HG02852 (cell line): ENCODE measurements at regions not wholly inside any gene's neighbourhood (a gene's known extent, or its start where the extent isn't known, plus 50 kb on each side); places are given as distances from the start of the nearest gene placed in this dataset.
"Not testable (repeated sequence)": the region's sequence is repeated elsewhere in the genome, so short reads cannot be mapped to it uniquely, and the experiment has no call there.

Experiments
- ATAC-seq: cut with Tn5 transposase; IDR thresholded peaks from one replicate; pipeline ENCODE4 v1.9.1; 2021; ENCODE audit warnings: mild to moderate bottlenecking, moderate library complexity; ENCODE audit not compliant: unreplicated experiment

DNA sequence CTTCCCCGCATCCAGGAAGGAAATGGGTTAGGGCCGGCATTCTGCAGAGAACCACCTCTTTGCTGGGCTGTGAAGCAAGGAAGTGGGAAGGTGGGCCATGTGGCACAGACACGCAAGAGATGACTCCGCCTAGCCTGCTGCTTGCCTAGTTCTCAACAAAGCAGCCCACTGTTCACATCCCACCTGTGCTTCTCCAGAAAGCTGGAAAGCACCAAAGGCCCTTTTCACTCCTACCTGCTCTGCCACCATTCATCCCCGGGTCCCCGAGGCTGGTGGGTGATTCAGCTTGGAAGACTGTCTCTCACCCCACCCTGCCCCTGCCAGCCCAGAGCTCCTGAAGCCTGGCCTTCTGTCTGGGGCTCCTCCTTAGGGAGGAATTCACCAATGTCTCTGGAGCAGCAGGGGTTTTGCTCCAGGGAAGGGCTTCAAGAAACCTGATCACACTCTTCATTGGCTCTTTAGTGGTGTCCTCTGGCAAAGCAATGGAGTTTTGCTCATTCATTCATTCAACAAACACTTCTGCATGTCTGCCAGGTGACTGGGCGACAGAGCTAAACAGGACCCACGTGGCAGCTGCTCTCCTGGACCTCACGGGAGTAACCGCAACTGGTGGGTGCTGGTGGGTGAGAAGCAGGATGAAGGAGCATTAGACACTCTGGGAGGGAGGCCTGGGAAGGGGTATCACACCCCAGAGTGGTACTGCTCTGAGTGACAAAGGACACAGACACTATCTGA, 145.4 kb upstream of the TLE3 start:
- ATAC-seq = no peak

DNA sequence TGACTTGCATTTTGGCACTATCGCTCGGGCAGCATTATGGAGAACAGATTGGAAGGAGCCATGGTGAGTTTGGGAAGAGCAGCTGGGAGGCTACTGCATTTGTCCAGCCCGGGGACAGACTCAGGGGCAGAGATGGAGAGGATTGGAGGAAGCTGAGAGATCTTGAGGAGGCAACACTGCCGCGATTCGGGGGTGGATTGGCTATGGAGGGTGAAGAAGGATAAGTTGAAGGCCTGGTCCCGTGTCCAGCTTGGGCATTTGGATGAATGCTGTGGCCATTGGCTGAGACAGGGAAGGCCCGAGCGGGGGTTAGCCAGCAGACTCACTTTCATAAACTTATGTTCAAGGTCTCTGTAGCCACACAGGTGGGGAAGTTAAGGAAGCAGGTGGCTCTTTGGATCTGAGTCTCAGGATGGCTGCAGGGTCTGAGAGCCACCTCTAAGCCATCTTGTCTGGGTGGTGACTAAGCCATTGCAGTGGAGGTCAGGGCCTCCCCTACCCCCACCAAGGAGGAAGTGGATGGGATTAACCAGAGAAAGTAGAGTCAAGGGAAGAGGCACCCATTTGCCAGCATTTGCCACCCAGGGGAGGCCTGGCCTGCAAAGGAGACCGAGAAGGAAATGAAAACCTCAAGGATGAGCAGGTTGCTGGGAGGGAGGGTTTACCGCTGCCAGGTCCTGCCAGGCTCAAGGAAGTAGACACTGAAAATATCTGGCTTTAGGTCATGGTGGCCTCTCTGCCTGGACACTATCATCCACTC, 144.0 kb upstream of the TLE3 start:
- ATAC-seq = no peak

DNA sequence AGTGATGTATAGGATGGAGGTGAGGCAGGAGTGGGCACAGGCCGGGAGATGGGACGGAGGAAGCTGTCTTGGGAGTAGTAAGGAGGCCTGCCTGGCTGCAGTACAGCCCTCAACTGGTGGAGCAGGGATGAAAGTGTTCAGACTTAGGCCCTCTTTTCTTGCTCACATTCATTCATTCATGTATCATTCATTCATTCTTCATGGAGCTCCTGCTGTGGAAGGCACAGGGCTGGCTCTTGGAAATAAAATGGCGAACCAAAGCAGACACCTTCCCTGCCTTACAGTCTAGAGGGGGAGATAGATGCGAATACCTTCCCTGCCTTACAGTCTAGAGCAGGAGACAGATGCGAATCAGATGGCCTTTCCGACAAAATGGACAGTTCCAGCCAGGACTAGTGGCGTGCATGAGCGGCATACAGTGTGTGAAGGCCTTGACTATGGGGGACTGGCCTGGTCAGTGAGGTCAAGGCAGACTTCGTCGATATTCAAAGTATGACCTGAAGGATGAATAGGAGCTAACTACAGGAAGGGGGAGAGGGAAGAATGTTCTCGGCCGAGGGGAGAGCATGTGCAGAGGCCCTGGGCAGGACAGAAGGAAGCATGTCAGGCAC, 143.2 kb upstream of the TLE3 start:
- ATAC-seq = no peak

- ATAC-seq = peak; percentile 81
These were observed 142.4 kb upstream of the TLE3 start for GRCh38 chr15:70240082-70240481.

- ATAC-seq = no peak
These were observed 141.2 kb upstream of the TLE3 start for GRCh38 chr15:70238917-70239316.

GRCh38 chr15:70237626-70238025, 139.9 kb upstream of the TLE3 start:
- no peak for ATAC-seq

GRCh38 chr15:70236341-70237086, 138.8 kb upstream of the TLE3 start:
- ATAC-seq = no peak

DNA sequence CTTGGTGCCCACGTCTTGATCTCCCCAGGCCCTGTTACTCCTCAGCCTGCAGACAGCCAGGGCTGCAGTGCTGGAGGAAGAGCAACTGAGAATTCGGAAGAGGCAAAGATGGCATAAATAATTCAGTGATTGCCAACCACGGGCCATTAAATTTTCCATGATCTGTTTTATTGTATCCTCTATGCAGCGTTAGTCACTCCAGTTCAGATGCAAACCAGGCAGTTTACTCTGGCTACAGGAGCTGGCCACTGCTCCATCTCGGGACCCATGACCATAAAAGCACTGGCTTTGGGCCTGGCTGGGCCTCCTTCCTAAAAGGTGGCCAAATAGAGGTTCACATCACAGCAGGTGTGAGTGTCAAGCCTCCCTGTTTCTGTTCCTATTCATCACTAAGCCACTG, 137.6 kb upstream of the TLE3 start:
- ATAC-seq = no peak

GRCh38 chr15:70234256-70234905, 136.7 kb upstream of the TLE3 start:
- ATAC-seq = no peak

DNA sequence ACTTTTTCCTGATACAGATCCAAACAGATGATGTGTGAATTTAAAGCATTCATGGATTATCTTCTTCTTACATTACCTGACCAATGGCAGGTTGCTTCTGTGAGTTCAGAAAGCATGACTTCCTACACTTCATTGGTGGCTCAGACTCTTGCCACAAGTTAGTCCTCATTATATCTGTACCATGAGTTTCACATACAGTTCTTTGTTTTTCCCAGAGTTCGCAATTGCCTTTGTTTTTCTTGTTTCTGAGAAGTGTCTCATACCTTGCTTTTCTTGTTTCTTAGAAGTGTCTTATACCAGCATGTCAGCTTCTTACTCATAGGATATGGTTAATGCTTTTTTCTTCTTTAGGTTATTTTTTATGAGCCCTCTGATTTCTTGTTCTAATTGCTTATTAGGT, 133.8 kb upstream of the TLE3 start:
- ATAC-seq = no peak

DNA sequence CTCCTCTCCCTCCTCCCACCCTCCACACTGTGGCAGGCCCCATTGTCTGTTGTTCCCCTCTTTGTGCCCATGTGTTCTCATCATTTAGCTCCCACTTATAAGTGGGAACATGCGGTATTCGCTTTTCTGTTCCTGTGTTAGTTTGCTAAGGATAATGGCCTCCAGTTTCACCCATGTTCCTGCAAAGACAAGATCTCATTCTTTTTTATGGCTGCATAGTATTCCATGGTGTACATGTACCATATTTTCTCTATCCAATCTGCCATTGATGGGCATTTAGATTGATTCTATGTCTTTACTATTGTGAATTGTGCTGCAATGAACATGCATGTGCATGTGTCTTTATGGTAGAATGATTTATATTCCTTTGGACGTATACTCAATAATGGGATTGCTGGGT, 130.2 kb upstream of the TLE3 start:
- ATAC-seq = not testable (repeated sequence)

DNA sequence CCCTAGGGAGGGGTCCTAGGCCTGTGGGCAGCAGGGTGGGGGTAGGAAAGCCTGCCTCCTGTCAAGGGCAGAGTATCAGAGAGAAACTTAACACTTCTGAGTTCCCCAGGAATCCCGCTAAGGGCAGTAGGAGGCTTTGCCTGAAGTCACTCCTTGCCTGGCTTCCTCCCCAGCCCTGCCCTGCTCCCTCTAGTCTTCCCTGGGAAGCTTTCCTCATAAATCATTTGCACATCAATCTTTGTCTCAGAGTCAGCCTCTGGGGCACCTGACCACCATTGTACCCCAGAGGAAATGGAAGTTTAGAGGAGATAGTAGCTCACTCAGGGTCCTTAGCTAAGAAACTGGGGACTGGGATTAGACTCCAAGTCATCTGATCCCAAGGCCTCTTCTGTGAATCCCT, 129.4 kb upstream of the TLE3 start:
- ATAC-seq = no peak

DNA sequence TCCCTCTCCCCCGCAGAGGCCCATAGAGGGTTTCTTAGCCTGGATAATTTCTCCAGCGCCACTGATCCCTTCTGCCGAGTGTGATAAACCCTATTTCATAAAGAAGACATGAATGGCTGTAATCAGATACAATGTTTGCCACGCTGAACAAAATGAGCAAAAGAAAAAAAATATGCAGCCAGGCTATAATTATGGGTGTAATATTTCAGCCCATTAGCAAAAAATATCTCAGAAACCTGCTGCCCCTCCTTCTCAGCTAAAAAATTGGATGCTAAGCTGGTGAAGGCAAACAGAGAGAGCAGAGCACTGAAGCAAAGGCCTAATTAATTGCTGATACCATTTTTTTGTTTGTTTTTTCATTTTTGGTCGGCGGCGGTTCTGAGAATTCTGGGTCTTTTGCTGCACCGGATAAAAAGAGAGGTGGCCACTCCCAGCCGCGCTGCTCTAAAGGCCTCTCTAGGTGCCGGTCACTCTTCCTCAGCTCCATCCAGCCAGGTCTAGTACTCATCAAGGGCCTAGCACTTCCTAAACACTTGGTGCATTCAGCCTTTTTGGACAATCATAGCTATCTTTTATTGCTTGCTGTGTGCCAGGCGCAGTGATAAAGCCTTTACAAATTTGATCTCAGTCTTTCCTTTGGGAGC, 128.7 kb upstream of the TLE3 start:
- ATAC-seq = no peak

DNA sequence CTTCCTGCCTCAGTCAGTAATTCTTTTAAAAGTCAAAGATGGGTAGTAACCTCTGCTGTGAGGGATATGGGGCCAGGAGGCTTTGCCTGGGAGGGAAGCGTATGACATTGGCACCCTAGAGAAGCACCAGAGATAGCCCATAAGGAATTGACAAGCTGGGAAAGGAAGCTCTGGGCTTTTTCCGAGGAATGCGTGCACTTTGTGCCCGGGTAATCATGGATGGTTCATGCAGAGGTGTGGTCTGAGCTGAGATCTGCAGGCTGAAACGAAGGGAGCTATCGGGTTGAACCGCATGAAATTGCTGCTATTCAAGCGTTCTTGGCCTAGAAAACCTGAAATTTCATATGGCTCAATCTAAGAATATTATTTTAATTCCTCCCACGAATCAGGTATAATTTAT, 127.7 kb upstream of the TLE3 start:
- no peak for ATAC-seq

- no peak for ATAC-seq
These were observed 124.9 kb upstream of the TLE3 start for GRCh38 chr15:70222606-70223005.

DNA sequence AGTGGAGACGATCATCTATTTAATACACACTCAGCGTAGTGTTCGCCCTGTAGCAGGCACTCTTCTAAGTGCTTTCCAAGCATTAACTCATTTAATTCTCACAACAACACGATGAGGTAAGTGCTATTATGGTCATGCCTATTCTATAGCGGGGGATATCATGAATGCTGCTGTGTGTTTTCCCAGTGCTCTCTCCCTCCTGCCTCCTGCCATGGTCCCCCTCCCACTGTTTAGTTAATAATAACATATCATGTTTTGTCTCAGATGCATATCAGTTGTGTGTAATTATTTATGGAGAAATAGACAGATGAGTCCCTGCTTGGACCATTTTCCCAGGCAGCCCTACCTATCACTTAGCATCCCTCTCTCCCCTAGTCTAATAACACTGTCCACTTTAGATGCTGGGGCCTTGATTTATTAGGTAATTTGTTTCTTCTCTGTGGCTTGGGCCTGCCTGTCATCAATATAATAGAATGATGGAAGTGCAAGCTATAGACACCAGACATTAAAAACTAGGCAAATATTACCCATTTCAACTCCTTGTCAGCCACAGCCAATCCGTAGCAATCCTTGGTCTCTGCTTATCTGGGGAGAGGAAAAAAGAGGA, 122.9 kb upstream of the TLE3 start:
- no peak for ATAC-seq

DNA sequence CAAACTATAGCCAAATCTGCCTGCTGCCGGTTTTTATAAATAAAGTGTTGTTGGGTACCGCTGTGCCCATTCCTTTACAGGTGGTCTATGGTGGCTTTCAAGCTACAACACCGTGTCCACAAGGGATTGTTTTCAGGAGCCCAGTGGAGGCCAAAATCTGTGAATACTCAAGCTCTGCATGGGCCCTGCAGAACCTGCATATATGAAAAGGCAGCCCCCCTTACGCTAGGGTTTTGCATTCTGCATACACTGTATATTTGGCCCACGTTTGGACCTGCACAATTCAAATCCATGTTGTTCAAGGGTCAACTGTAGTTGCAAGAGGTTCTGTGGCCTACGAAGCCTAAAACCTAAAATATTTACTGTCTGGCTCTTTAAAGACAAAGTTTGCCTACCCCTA, 122.2 kb upstream of the TLE3 start:
- no peak for ATAC-seq

GRCh38 chr15:70219256-70219895, 121.7 kb upstream of the TLE3 start:
- no peak for ATAC-seq
